NOMO-1 treated with dmso at 0.1 percent for 144 hours (cell line): ENCODE measurements at regions not wholly inside any gene's neighbourhood (a gene's known extent, or its start where the extent isn't known, plus 50 kb on each side); places are given as distances from the start of the nearest gene placed in this dataset.
"Not testable (repeated sequence)": the region's sequence is repeated elsewhere in the genome, so short reads cannot be mapped to it uniquely, and the experiment has no call there.

Experiments used
- DNase-seq: peaks from one replicate; lab custom pipeline; 2025; ENCODE audit not compliant: unreplicated experiment; lab: John Stamatoyannopoulos, UW

- DNase-seq = no peak
Measured at GRCh38 chr10:9234191-9234590, 1179.7 kb downstream of the GATA3 start.

DNA sequence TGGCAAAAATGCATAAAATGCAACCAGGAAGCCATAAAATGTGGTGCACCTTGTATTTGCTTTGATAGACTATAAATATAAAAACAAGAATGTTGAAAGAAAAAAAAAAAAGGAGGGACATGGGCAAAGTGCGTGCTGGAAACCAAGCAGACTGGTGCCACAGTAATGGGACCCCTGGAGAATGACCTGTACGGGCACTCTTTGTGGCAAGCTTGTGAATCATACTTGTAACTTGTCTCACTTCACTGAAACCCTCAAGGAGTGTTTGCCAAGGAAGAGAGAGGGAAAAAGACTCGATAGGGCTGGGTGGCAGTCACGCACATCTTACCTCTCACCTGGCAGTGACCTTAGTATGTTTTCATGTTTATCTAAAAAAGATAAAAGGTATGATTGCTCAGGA lies 1183.6 kb downstream of the GATA3 start:
- DNase-seq = no peak

GRCh38 chr10:9239298-9239697 lies 1184.8 kb downstream of the GATA3 start:
- no peak for DNase-seq

DNA sequence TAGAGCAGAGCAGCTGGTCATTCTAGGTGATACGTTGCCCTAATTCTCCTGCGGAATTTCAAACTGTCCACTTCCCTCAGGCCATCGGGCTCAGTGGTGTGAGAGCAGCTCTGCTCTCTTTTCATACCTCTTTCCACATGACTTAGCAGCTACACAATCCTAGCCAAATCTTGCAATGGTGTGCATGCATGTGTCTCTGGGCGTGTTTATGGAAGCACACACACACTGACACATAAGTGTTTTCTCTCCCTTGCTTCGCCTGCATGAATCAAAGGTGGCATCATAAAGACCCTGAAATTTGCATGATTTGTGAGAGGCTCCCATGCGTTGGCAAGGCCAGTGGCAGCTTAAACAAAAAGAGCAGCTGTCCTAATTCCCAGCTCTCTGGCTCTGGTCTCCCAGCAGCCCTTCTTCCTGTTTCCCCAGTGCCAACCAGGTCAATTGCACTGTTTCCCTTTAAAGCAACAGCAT lies 1189.5 kb downstream of the GATA3 start:
- DNase-seq = no peak

- no peak for DNase-seq
Measured at GRCh38 chr10:9244864-9245263, 1190.4 kb downstream of the GATA3 start.

- no peak for DNase-seq
Measured at GRCh38 chr10:9253121-9253520, 1198.6 kb downstream of the GATA3 start.

- no peak for DNase-seq
Measured at GRCh38 chr10:9254353-9254752, 1199.9 kb downstream of the GATA3 start.

DNA sequence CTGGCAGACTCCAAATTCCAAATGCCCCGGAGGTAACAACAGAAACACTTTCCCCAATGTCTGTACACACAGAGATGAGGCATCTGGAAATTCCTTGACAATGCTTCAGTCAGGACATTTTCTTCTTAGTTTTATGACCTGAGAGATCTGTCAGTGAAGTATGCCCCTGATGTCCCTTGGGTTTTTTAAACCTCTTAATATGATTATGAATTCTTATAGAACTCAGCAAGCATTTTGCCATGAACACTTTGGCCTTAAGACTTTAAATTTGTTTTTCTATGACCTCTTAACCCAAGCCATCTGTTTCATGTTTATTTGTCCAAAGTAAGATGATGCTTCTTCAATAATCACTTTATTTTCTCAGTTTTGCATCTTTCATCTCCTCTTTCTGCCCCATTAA lies 1206.2 kb downstream of the GATA3 start:
- no peak for DNase-seq

DNA sequence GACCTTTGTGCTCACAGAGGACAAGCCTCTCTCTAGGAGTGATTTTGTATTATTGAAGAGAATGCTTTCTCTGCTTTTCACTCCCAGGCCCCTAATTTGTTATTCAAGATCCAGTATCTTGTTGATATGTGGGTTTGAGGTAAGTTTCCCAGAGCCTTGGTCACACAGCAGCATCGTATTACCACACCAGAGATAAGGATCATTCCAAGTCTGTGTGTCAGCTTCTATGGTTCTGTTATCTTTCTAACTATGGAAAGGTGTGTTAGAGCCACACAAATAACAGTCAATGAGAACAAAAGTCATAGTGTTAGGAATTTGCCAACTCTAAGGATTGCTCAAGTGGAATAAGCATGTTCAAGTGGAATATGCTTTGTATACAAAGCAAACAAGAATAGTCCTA lies 1208.3 kb downstream of the GATA3 start:
- no peak for DNase-seq

DNA sequence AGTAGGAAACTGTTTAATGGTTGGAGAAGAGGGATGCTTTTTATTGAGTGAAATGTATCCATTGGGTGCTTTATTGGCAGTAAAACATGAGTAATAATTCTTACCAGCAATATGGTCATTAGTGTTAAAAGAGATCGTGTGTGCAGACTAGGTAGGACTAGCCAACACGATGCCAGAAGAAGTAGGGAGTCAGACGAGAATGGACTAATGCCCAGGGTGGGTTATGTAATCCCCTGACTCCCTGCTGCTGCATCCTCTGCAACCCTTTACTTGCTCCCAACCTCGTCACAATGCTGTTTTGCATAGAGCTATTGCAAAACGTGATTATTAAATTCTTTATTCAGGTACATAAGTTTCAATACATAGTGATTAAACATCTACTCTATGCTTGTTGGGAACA lies 1213.7 kb downstream of the GATA3 start:
- no peak for DNase-seq

DNA sequence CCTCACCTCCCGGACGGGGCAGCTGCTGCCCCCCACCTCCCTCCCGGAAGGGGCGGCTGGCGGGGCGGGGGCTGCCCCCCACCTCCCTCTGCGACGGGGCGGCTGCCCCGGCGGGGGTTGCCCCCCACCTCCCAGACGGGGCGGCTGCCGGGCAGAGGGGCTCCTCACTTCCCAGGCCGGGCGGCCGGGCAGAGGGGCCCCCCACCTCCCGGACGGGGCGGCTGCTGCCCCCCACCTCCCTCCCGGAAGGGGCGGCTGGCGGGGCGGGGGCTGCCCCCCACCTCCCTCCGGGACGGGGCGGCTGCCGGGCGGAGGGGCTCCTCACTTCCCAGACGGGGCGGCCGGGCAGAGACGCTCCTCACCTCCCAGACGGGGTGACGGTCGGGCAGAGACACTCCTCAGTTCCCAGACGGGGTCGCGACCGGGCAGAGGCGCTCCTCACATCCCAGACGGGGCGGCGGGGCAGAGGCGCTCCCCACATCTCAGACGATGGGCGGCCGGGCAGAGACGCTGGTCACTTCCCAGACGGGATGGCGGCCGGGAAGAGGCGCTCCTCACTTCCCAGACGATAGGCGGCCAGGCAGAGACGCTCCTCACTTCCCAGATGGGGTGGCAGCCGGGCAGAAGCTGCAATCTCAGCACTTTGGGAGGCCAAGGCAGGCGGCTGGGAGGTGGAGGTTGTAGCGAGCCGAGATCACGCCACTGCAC lies 1218.8 kb downstream of the GATA3 start:
- not testable (repeated sequence) for DNase-seq

GRCh38 chr10:9274206-9274755 lies 1219.8 kb downstream of the GATA3 start:
- no peak for DNase-seq

GRCh38 chr10:9275861-9276260 lies 1221.4 kb downstream of the GATA3 start:
- no peak for DNase-seq

DNA sequence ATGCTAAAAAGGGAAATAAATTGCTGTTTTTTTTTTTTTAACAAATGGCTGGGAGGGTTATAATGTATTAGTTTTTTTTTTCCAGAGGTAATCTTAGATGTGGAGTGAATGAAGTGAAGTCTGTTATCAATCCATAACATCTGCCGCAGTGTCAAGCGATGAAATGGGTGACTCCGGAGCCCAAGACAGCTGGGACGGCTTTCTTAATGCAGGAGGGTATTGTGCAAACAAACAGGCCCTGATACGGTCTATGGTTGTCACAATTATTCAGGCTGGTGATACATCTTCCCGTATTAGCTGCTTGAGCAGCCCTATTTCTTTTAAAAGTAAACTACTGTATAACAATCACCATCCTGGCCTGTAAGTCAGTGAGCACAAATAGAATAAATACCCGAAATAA lies 1231.2 kb downstream of the GATA3 start:
- DNase-seq = no peak

DNA sequence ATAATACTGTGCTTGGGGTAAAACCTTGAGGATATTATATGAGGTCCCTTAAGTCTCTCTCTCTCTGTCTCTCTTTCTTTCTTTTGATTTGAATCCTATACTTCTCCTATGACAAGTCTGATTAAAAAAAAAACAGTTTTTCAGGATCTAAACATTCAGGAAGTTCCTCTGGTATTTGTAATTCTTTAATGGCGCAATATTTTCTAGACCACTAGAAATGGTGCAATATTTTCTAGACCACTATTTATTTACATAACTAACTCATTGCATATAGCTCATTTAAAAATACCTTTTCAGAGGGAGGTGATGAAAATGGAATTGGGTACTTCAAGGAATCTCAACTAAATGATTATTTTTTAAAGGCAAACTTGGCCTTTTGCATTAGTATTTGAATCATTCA lies 1235.3 kb downstream of the GATA3 start:
- DNase-seq = no peak

GRCh38 chr10:9291081-9291480 lies 1236.6 kb downstream of the GATA3 start:
- DNase-seq = no peak

GRCh38 chr10:9294132-9294663 lies 1239.7 kb downstream of the GATA3 start:
- no peak for DNase-seq

DNA sequence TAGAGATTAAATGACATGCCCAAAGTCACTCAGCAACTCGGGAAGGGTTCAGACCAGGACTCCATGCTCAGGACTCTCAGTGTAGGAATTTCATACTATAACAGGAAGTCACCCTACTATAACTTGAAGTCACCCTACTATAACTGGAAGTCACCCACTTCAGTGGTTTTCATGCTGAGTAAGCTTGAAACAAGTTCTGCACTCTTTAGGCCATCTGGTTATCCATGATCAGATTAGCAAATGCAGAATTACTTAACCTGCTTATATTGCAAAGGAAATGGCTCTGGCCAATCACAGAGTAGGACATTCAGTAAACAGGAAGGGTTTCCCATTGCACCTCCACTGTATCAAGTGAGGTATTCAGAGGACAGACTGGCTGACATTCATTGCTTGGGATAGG lies 1240.4 kb downstream of the GATA3 start:
- no peak for DNase-seq

- DNase-seq = no peak
Measured at GRCh38 chr10:9296190-9296589, 1241.7 kb downstream of the GATA3 start.

- DNase-seq = no peak
Measured at GRCh38 chr10:9297580-9297979, 1243.1 kb downstream of the GATA3 start.

- no peak for DNase-seq
Measured at GRCh38 chr10:9299966-9300365, 1245.5 kb downstream of the GATA3 start.

DNA sequence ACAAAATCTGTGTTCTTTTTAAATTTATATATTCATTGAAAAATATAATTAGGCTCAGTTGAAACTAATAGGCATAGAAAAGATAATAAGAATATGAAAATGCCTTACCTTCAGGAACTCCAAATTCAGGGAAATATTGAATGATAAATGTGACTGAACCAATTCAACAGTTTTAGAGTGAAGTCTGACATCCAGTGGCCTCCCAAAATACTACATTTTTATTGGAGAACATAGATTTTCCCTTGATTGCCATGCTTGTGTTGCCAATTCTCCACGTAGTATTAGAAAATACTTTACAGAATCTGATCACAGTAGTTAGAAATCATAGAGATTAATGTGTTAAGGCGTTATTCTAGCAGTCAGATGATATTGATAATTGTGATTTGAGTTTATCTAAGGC lies 1246.7 kb downstream of the GATA3 start:
- no peak for DNase-seq

DNA sequence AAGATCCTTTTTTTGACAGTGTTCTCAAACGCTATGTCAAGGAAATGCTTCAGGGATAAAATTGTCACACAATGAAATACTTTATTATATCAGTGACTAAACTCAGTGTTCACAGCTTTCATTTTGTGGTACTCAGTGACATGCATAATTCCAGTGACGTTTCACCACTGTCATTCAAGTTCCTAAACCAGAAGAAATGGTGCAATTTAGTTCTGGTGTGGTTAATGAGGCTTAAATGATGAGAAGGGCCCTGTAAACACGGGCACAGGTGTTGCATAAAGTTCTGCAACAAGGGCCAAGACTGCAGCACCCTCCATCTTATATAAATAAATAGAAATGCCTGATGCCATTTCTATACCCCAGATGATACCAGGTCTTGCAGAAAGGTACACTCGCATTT lies 1247.1 kb downstream of the GATA3 start:
- no peak for DNase-seq
